Neutrophil (primary cell): ENCODE measurements at regions not wholly inside any gene's neighbourhood (a gene's known extent, or its start where the extent isn't known, plus 50 kb on each side); places are given as distances from the start of the nearest gene placed in this dataset.

Experiments used
- H3K27ac ChIP-seq: fragments of 200-600 bp; sonication (generic); 2 replicates; pipeline ENCODE4 v1.5.1; 2016; ENCODE audit warnings: mild to moderate bottlenecking, moderate library complexity
- H3K27me3 ChIP-seq: fragments of 200-600 bp; sonication (generic); 2 replicates; pipeline ENCODE4 v1.6.0; 2016; ENCODE audit warnings: mild to moderate bottlenecking
- H3K36me3 ChIP-seq: fragments of 200-600 bp; sonication (generic); 2 replicates; pipeline ENCODE4 v1.5.1; 2017
- H3K4me1 ChIP-seq, 2 experiments: fragments of 200-600 bp in 1 of 2; sonication (generic) in 1 of 2; 1 replicate in 1 of 2; 2 replicates in 1 of 2; pipeline versions ENCODE4 v1.5.1 to v1.6.1; 2013 to 2016; ENCODE audit warnings: low read depth in 1 of 2, low read length in 1 of 2, mild to moderate bottlenecking in 1 of 2, moderate library complexity in 1 of 2; ENCODE audit not compliant: control insufficient read depth in 1 of 2, insufficient read depth in 1 of 2
- H3K4me3 ChIP-seq, 2 experiments: fragments of 200-600 bp in 1 of 2; sonication (generic) in 1 of 2; 1 replicate in 1 of 2; 2 replicates in 1 of 2; pipeline ENCODE4 v1.5.1; 2013 to 2016; ENCODE audit warnings: low read depth in 1 of 2, low read length in 1 of 2, mild to moderate bottlenecking in 1 of 2, moderate library complexity in 1 of 2
- H3K9me3 ChIP-seq: fragments of 200-600 bp; sonication (generic); 2 replicates; pipeline ENCODE4 v1.5.1; 2016
- TF ChIP-seq, protein P1 (sequence below): fragments of 200-600 bp; sonication (generic); IDR thresholded peaks from 2 replicates; pipeline ENCODE4 v1.5.1; 2016; ENCODE audit warnings: antibody characterized with exemption

DNA sequence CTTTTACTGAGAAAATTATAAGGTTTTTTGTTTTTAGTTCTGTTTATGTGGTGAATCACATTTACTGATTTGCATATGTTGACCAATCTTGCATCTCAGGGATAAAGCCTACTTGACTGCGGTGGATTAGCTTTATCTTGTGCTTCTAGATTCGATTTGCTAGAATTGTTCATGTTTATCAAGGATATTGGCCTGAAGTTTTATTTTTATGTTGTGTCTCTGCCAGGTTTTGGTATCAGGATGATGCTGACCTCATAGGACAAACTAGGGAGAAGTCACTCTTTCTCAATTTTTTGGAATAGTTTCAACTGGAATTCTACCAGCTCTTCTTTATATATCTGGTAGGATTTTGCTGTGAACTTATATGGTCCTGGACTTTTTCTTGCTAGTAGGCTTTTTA lies 504.8 kb downstream of the ETS1 start:
- no peaks in the 10 kb centered on the region for H3K4me1 ChIP-seq
- H3K27ac ChIP-seq = no peak overlapping the region
- H3K4me3 ChIP-seq = no peak overlapping the region
- no peaks in the 10 kb centered on the region for H3K36me3 ChIP-seq
- no peaks in the 10 kb centered on the region for H3K27me3 ChIP-seq
- no peaks in the 10 kb centered on the region for H3K9me3 ChIP-seq
- TF ChIP-seq, protein P1, sequence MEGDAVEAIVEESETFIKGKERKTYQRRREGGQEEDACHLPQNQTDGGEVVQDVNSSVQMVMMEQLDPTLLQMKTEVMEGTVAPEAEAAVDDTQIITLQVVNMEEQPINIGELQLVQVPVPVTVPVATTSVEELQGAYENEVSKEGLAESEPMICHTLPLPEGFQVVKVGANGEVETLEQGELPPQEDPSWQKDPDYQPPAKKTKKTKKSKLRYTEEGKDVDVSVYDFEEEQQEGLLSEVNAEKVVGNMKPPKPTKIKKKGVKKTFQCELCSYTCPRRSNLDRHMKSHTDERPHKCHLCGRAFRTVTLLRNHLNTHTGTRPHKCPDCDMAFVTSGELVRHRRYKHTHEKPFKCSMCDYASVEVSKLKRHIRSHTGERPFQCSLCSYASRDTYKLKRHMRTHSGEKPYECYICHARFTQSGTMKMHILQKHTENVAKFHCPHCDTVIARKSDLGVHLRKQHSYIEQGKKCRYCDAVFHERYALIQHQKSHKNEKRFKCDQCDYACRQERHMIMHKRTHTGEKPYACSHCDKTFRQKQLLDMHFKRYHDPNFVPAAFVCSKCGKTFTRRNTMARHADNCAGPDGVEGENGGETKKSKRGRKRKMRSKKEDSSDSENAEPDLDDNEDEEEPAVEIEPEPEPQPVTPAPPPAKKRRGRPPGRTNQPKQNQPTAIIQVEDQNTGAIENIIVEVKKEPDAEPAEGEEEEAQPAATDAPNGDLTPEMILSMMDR = no peak

- no peak overlapping the region for H3K27ac ChIP-seq
- H3K9me3 ChIP-seq = no peaks in the 10 kb centered on the region
- H3K27me3 ChIP-seq = no peaks in the 10 kb centered on the region
- peaks cover 6 to 15% of the 10 kb centered on the region in 2 experiments for H3K4me1 ChIP-seq
- H3K36me3 ChIP-seq = no peaks in the 10 kb centered on the region
- TF ChIP-seq, protein P1 = no peak
- no peak overlapping the region for H3K4me3 ChIP-seq
Observed at GRCh38 chr11:128069665-128070064, 517.7 kb downstream of the ETS1 start.

- H3K36me3 ChIP-seq = no peaks in the 10 kb centered on the region
- H3K4me1 ChIP-seq = peaks cover 6 to 15% of the 10 kb centered on the region in 2 experiments
- H3K27me3 ChIP-seq = no peaks in the 10 kb centered on the region
- no peak overlapping the region for H3K4me3 ChIP-seq
- no peaks in the 10 kb centered on the region for H3K9me3 ChIP-seq
- TF ChIP-seq, protein P1 = no peak
- no peak overlapping the region for H3K27ac ChIP-seq
Observed at GRCh38 chr11:128067780-128068179, 519.6 kb downstream of the ETS1 start.

GRCh38 chr11:128066399-128066798 lies 521.0 kb downstream of the ETS1 start:
- Histone ChIP-seq H3K9me3 (no peaks in the 10 kb centered on the region), H3K27me3 (no peaks in the 10 kb centered on the region), H3K4me1 (peaks cover 6 to 15% of the 10 kb centered on the region in 2 experiments), H3K4me3 (no peak overlapping the region), H3K36me3 (no peaks in the 10 kb centered on the region), H3K27ac (no peak overlapping the region)
- TF ChIP-seq, protein P1 = no peak

GRCh38 chr11:128061281-128061871 lies 526.0 kb downstream of the ETS1 start:
- Histone ChIP-seq H3K27me3 (no peaks in the 10 kb centered on the region), H3K4me1 (peaks cover 0 to 1% of the 10 kb centered on the region in 2 experiments), H3K27ac (no peak overlapping the region), H3K9me3 (no peaks in the 10 kb centered on the region), H3K36me3 (no peaks in the 10 kb centered on the region), H3K4me3 (no peak overlapping the region)
- TF ChIP-seq, protein P1 = no peak
